ACHN (cell line): ENCODE measurements at regions not wholly inside any gene's neighbourhood (a gene's known extent, or its start where the extent isn't known, plus 50 kb on each side); places are given as distances from the start of the nearest gene placed in this dataset.

Source experiments
- DNase-seq: peaks from one replicate; pipeline ENCODE4 v3.0.0-alpha.2; 2015
- in situ Hi-C: cut with HindIII; loops from 2 replicates; pipeline ENCODE4 v1.10.0; 2017; ENCODE audit warnings: low sequenced_read_pairs, low pct_ligation_motif_present, low pct_unique_long_range_greater_than_20kb

DNA sequence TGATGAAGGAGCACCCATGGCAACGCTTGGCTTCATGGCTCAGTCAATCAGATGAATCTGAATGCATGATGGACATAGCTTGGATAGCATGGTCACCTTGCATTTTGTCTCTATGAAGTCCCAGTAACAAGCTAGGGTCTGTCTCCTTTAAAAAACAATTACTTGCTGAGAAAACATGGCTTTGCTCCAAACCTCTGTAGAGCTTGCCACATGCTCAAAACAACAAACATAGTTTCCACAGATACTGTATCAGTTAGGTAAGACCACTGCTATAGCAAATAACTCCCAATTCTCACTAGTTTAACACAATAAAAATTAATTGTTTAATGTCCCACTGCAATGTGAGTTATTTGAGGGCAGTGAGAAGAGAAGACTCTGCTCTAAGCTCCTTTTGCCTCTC, 401.0 kb downstream of the IRS1 start:
- in situ Hi-C loops, result no loop called here
- DNase-seq, result no peak

DNA sequence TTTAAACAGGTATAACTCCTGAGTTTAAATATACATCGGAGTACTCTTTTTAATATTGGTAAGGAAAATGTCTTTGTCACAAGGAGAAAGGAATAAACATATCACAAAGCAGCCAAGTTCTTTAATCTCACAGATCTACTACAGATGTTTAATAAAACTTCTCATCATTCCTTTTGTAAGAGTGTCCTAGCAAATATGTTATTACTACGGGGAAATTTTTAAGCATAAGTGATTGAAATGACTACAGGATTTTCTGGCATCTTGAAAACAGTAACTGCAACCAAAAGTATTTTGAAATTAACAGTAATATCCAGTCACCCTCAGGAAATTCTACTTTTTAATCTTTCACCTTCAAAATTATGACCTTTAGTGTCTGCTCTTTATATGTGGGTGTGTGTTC, 403.1 kb downstream of the IRS1 start:
- no peak for DNase-seq
- in situ Hi-C loops, result no loop called here

DNA sequence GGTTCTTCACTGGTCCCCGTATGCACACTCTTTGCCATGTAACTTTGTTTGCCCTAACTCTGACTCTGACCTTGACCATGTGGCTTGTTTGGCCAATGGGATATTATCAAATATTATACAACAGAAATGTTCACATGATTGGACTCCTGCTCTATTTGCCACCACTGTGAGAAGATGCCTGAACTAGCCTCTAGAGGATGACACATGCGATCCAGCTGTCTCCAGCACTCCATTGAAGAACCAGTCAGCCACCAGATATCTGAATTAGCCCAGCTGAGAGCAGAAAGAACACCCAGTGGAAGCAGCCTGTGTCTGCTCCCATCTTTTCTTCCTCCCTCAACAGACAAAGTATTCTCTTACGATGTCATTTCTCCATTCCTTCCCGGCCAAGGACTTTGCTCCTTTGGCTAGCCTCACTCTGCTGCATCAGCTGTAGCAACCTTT, 412.1 kb downstream of the IRS1 start:
- in situ Hi-C loops, result no loop called here
- DNase-seq, result no peak

DNA sequence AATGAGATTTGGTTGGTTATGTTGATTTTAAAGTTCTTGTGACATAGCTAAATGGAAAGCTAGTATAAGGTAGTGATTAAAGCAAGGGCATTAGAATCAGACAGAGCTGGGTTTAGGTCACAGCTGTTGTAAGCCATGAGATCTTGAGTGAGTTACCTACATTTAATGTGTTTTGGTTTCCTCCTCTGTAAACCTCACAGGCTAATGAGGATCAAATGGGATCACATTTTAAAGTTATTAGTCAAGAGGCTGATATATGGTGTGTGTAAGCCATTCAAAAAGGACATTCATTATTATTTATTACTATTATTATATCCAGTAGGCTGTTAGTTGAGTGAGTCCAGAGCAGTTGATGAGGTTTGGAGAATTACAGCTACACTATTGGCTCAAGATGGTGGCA, 416.2 kb downstream of the IRS1 start:
- no peak for DNase-seq
- in situ Hi-C loops, result no loop called here

DNA sequence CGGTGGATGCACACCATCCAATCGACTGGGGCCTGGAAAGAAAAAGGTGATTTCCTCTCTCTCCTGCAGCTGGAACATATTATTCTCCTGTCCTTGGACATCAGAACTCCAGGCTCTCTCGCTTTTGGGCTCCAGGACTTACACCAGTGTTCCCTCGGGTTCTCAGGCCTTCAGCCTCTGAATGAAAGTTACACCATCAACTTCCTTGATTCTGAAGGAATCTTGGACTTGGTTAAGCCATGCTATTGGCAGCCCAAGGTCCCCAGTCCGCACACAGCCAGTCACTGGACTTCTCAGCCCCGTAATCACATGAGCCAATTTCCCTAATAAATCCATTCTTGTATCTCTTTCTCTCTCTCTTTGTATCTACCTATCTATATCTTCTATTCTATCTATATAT, 418.9 kb downstream of the IRS1 start:
- in situ Hi-C loops, result no loop called here
- no peak for DNase-seq

DNA sequence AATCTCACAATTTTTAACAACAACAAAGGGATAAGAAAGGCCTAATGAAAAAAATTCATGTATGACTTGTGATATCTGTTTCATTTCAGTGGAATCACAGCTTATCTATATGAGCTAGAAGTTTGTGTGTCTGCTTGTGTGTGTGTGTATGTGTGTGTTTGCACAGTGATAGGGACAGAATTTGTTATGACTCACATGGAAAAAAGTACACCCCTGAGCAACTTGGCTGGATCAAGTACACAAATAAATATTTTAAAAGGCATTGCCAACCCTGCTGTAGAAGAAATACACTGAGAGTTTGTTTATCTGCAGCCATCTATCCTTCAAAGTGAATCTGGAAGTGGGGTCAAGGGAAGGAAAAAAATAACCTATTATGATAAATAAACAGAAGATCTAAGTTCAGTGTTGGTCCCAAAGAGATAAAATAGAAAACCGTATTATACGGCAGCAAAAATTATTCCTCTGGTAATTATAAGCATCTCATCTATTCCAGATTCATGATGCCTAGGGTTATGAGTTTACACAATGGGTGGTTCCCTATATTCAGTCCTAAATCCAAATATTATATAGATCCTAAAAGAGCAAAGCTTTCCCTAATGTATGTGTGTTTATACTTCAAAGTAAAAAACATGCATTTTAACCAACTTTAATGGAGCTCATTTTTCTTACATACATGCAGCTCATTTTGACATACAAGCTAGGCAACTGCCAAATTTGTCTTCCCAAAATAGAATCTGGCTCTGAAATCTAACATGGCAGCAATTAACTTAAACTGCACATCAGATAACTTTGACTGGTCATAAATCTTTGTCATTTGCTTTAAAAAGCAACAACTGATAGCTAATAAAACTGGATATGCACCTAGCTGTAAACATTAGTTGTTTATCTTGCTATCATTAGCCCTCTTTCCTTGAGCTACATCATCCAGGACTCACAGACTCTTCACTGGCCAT, 420.6 kb downstream of the IRS1 start:
- in situ Hi-C loops, result no loop called here

DNA sequence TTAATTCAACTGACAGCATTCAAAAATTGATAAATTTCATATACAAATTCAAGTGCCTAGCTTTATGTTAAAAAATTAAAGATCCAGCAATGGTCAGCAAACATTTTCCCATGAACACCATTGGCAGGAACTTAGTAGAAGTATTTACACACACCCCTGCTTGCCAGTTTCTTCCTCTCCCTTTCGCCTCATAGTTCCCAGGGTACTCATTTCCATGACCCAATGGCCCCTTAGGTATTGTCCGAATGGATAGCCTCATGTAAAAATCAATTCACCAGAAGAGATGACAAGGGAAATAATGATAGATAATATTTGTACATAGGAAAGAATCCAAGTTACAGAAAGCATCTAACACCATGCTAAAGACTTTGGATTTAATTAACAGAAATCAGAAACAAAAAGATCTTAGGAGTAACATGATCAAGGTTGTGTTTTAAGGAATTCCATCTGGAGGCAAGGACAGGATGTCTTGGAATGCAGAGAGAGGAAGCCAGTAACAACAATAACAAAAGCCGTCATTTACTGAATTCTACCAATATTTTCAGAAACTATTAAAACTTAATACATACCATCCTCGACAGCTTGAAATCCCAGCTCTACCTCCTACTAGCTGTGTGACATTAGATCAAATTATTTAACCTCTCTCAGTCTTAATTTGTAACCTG, 423.0 kb downstream of the IRS1 start:
- no peak for DNase-seq
- in situ Hi-C loops, result no loop called here

More for the DNA sequence above, 420.6 kb downstream of the IRS1 start:
- DNase-seq, result no peak

DNA sequence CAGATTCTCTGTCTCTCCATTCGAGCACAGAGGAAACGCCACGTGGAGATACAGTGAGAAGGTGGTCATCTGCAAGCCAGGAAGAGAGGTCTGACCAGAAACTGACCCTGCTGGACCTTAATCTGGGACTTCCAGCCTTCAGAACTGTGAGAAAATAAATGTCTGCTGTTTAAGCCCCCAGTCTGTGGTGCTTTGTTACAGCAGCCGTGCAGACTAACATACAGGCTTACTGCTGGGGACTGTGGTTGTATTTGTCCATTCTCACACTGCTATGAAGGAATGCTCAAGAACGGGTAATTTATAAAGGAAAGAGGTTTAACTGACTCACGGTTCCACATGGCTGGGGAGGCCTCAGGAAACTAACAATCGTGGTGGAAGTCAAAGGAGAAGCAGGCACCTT, 432.7 kb downstream of the IRS1 start:
- in situ Hi-C loops, result no loop called here
- no peak for DNase-seq

DNA sequence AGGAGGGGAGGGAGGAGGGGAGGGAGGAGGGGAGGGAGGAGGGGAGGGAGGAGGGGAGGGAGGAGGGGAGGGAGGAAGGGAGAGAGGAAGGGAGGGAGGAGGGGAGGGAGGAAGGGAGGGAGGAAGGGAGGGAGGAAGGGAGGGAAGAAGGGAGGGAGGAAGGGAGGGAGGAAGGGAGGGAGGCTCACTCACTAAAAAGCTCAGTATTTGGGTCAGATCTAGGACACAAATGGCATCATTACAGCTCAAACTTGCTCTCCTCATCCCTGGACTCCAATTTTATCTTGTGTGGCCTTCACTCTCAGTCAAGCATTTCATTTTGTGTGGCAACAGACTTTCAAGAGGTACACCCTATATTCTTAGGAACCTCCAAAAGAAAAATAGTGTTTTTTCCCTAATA, 435.4 kb downstream of the IRS1 start:
- in situ Hi-C loops, result no loop called here
- DNase-seq, result no peak

DNA sequence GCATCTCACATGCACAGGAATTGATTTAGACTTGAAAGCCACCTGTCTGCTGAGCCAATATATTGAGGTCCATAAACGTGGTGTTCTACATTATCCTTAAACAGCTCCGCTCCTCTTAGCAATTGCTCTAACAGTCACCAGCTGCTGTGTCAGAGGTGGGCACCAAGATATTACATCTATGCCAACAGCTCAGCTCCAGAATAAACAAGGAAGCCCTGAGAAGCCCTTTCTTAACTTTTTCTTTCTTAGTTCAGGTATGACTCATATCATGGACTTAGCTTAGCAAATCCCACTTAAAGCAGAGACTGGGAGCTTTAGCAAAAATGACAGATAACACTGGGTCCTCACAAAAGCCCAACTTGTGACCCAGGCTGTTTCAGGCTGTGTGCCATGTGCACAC, 436.6 kb downstream of the IRS1 start:
- in situ Hi-C loops, result no loop called here
- DNase-seq, result no peak

DNA sequence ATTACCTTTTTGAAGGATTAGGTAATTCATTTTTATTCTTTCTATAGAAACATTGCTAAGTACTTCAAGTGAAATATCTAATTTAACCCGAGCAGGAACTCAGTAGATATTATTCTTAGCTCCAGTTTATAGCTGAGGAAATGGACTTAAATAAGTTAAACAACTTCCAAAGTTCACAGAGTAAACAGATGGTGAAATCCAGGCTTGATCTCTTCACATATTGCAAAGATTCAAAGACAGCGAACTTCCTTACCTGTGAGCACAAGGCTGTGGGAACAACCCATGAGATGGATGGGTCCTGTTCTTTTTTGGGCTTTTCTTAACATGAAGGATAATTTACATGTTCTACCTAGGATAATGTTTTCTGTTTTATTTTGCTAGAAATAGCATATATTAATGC, 439.0 kb downstream of the IRS1 start:
- in situ Hi-C loops, result no loop called here
- no peak for DNase-seq

DNA sequence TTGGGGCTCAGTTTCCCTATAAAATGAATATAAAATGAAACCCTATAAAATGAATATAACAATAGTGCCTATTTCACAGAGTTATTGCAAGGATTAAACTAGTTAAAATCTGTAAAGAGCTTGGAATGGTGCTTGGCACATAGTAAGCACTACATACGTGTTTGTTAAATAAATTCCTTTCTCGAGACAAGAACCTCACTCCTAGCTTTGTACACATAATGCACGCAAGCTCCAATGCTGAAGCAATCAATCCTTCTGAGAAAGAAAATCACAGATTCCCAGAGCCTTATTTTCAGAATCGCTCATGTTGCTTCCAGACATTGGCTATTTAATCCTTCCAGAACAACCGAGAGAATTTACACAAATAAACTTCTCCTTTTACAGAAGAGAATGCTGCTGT, 440.9 kb downstream of the IRS1 start:
- in situ Hi-C loops, result no loop called here
- DNase-seq, result no peak

DNA sequence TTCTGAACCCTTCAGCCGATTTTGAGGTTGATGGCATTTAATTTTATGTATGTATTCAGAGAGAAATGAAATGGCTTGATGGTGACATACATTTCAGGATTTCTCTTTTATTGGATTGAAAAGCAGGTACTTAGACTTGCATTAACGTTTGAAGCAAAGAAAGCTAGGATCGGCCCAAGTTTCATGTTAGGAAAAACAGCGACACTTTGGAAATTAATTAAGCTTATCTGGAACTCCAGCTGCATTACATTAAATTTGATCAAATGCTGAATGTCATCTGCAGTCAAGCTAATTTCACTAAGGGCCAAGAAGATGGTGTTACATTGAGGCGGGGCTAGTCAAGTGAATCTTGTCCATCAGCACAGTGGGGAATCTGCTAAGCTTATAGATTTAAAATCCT, 441.8 kb downstream of the IRS1 start:
- in situ Hi-C loops, result no loop called here

DNA sequence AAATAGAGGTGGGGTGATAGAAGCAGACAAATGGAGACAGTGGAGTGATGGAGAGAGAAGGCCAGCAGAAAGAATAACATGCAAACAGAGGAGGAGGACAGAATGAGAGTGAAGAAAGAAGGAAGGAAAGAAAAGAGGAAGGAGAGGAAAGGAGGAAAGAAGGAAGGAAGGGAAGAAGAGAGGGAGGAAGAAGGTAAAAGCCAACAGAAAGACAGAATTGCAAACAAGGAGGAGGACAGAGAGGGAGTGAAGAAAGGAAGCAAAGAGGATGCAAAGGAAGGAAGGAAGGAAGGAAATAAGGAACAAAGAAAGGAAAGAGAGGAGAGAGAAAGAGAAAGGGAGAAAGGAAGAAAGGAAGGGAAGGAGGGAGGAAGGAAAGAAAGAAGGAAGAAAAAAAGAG, 444.0 kb downstream of the IRS1 start:
- in situ Hi-C loops, result no loop called here
- no peak for DNase-seq

More for the DNA sequence above, 441.8 kb downstream of the IRS1 start:
- no peak for DNase-seq

DNA sequence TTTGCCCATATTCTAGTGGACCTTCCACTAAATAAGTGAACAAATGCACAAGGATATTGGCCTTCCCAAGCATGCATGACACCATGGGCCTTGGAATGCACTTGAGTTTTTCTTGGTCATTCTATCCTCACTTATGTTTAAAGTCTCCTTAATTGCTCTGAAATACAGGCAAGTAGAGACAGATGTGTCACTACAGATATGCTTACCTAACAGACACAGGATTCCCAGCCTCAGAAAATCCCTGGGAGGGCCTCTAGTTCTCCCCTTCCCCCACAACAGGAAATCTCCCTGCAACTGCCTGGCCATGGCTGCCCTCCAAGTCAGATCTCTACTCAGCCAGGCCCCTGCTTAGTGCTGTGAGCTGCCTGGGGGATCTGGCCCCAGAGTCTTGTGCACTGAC, 445.2 kb downstream of the IRS1 start:
- in situ Hi-C loops, result no loop called here

DNA sequence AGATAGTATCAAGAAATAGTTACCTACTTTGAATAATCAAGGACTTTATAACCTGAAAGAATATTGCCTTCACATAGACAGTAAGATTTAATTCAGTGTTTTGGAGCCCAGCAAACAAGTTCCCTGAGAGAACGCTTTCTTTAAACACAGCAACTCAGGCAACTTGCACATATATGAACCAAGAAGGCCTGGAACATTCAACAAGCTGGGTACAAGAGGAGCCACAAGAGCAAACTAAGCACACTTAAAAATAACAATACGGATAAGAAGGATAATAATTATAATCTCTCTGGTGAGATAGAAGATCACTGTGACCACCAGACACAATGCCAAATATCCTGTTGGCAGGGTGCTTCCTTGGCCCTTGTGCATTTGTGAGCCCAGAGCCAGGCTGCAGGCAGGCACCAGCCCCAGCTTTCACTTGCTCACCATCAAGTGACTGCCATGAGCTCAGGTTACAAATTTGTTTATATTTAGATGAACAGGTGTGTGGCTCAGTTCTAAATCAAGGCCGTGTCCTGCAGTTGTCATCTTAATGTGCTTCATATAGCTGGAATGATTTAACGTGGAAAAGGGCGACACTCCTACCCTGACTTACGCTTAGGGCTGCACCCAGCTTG, 446.6 kb downstream of the IRS1 start:
- in situ Hi-C loops, result no loop called here
- DNase-seq, result no peak

More for the DNA sequence above, 445.2 kb downstream of the IRS1 start:
- DNase-seq, result no peak

DNA sequence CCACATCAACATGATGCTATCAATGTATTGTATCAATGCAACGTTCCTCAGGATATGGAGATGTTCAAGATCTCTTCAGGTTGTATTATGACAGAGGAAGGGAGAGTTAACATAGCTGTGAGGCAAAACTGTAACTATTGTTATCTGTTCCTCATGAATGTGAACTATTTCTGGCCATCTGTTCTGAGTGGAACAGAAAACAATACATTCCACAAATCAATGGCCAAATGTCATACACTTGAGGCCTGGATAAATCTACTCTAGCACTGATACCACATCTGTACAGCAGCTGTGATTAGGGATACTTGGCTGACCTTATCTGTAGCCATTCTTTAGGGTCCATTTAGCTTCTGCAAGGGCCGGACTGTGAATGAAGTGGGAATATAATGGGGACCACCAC, 447.9 kb downstream of the IRS1 start:
- in situ Hi-C loops, result no loop called here
- no peak for DNase-seq

DNA sequence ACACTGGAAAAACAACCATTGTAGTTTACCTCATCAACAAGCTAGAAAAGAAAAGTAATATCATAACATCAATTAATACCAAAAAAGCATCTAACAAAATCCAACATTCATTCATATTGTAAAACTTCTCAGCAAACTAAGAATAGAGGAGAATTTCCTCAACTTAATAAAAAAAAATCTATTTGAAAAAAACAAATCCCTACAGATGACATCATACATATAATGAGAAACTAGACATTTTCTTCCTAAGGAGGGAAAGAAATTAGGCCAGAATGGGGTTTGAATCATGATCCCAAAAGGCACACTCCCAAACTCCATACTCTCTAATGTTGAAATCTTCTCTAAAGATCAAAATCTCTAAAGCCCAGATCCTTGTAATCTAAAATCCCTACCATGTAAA, 460.0 kb downstream of the IRS1 start:
- no peak for DNase-seq
- in situ Hi-C loops, result no loop called here

DNA sequence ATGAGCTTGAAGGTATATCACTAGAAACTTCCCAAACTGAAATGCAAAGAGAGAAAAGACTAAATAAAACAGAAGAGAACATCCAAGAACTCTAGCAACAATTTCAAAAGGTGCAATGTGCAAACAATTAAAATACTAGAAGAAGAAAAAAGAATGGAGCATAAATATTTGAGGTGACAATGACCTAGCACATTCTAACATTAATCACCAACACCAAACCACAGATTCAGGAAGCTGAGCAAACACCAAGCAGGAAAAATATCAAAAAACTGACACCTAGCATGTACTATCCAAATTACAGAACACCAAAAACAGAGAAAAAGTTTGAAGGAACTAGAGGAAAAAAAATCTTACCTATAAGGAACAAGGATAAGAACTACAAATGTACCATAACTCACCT, 460.8 kb downstream of the IRS1 start:
- in situ Hi-C loops, result no loop called here
- no peak for DNase-seq
